ENCODE measurements at regions not wholly inside any gene's neighbourhood (a gene's known extent, or its start where the extent isn't known, plus 50 kb on each side); places are given as distances from the start of the nearest gene placed in this dataset.

- Mint-ChIP-seq H3K27me3 (ENCODE audit: unreplicated experiment) (no peaks in the 10 kb centered on the region), H3K36me3 (ENCODE audit: low read depth, unreplicated experiment) (no peaks in the 10 kb centered on the region), H3K27ac (ENCODE audit: unreplicated experiment) (no peak overlapping the region), H3K4me1 (ENCODE audit: unreplicated experiment) (no peaks in the 10 kb centered on the region), H3K9me3 (ENCODE audit: unreplicated experiment) (no peaks in the 10 kb centered on the region), H3K4me3 (ENCODE audit: unreplicated experiment) (no peak overlapping the region)
- no peak for TF ChIP-seq CTCF (IDR thresholded peaks at IDR 0.05; ENCODE audit: unreplicated experiment)
- no peak for DNase-seq (ENCODE audit: low spot score)
Observed at GRCh38 chr12:24400533-24400932, 451.1 kb upstream of the SOX5 start.

- no peak overlapping the region for H3K4me3 Mint-ChIP-seq (ENCODE audit: unreplicated experiment)
- H3K36me3 Mint-ChIP-seq (ENCODE audit: low read depth, unreplicated experiment) = no peaks in the 10 kb centered on the region
- H3K9me3 Mint-ChIP-seq (ENCODE audit: unreplicated experiment) = no peaks in the 10 kb centered on the region
- no peaks in the 10 kb centered on the region for H3K27me3 Mint-ChIP-seq (ENCODE audit: unreplicated experiment)
- H3K27ac Mint-ChIP-seq (ENCODE audit: unreplicated experiment) = no peak overlapping the region
- no peaks in the 10 kb centered on the region for H3K4me1 Mint-ChIP-seq (ENCODE audit: unreplicated experiment)
- TF ChIP-seq CTCF (IDR thresholded peaks at IDR 0.05; ENCODE audit: unreplicated experiment) = no peak
- no peak for DNase-seq (ENCODE audit: low spot score)
Observed at GRCh38 chr12:24398605-24399004, 449.1 kb upstream of the SOX5 start.

GRCh38 chr12:24396224-24396623, 446.8 kb upstream of the SOX5 start:
- H3K27ac Mint-ChIP-seq (ENCODE audit: unreplicated experiment) = no peak overlapping the region

GRCh38 chr12:24394246-24394645, 444.8 kb upstream of the SOX5 start:
- no peak for DNase-seq (ENCODE audit: low spot score)
- no peaks in the 10 kb centered on the region for H3K4me1 Mint-ChIP-seq (ENCODE audit: unreplicated experiment)
- TF ChIP-seq CTCF (IDR thresholded peaks at IDR 0.05; ENCODE audit: unreplicated experiment) = no peak
- H3K27ac Mint-ChIP-seq (ENCODE audit: unreplicated experiment) = no peak overlapping the region
- peaks cover 4% of the 10 kb centered on the region for H3K36me3 Mint-ChIP-seq (ENCODE audit: low read depth, unreplicated experiment)
- no peak overlapping the region for H3K4me3 Mint-ChIP-seq (ENCODE audit: unreplicated experiment)
- H3K9me3 Mint-ChIP-seq (ENCODE audit: unreplicated experiment) = no peaks in the 10 kb centered on the region
- no peaks in the 10 kb centered on the region for H3K27me3 Mint-ChIP-seq (ENCODE audit: unreplicated experiment)

More at GRCh38 chr12:24396224-24396623, 446.8 kb upstream of the SOX5 start:
- no peaks in the 10 kb centered on the region for H3K4me1 Mint-ChIP-seq (ENCODE audit: unreplicated experiment)
- H3K27me3 Mint-ChIP-seq (ENCODE audit: unreplicated experiment) = no peaks in the 10 kb centered on the region
- DNase-seq (ENCODE audit: low spot score) = no peak
- no peak for TF ChIP-seq CTCF (IDR thresholded peaks at IDR 0.05; ENCODE audit: unreplicated experiment)
- peaks cover 4% of the 10 kb centered on the region for H3K36me3 Mint-ChIP-seq (ENCODE audit: low read depth, unreplicated experiment)
- no peak overlapping the region for H3K4me3 Mint-ChIP-seq (ENCODE audit: unreplicated experiment)
- H3K9me3 Mint-ChIP-seq (ENCODE audit: unreplicated experiment) = no peaks in the 10 kb centered on the region

- Mint-ChIP-seq H3K36me3 (ENCODE audit: low read depth, unreplicated experiment) (peaks cover 4% of the 10 kb centered on the region), H3K9me3 (ENCODE audit: unreplicated experiment) (no peaks in the 10 kb centered on the region), H3K4me1 (ENCODE audit: unreplicated experiment) (no peaks in the 10 kb centered on the region), H3K27me3 (ENCODE audit: unreplicated experiment) (no peaks in the 10 kb centered on the region), H3K4me3 (ENCODE audit: unreplicated experiment) (no peak overlapping the region), H3K27ac (ENCODE audit: unreplicated experiment) (no peak overlapping the region)
- no peak for TF ChIP-seq CTCF (IDR thresholded peaks at IDR 0.05; ENCODE audit: unreplicated experiment)
- DNase-seq (ENCODE audit: low spot score) = no peak
Observed at GRCh38 chr12:24393071-24393470, 443.6 kb upstream of the SOX5 start.

Measured in endothelial cell (in vitro differentiated cells).